HG02885 (cell line): ENCODE measurements at regions not wholly inside any gene's neighbourhood (a gene's known extent, or its start where the extent isn't known, plus 50 kb on each side); places are given as distances from the start of the nearest gene placed in this dataset.

Experiments used
- ATAC-seq: cut with Tn5 transposase; IDR thresholded peaks from one replicate; pipeline ENCODE4 v1.9.1; 2021; ENCODE audit warnings: mild to moderate bottlenecking; ENCODE audit not compliant: unreplicated experiment, poor library complexity

GRCh38 chr1:221396526-221396925, 345.4 kb downstream of the DUSP10 start:
- no peak for ATAC-seq

DNA sequence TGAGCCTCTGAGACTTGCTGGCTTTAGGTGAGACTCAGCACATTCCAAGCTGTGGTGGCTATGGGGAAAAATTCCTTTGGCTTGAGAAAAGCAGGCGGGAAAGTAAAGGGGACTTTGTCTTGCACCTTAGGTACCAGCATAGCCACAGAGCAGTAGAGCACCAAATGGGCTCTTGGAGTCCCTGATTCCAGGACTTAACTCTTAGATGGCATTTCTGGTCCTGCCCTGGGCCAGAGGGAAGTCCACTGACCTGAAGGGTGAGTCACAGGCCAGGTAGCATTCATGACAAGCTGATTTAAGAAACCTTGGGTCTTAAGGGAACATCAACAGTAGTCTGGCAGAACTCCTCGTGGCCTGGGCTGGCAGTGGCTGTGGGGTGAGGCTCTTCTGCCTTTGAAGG, 344.7 kb downstream of the DUSP10 start:
- no peak for ATAC-seq

DNA sequence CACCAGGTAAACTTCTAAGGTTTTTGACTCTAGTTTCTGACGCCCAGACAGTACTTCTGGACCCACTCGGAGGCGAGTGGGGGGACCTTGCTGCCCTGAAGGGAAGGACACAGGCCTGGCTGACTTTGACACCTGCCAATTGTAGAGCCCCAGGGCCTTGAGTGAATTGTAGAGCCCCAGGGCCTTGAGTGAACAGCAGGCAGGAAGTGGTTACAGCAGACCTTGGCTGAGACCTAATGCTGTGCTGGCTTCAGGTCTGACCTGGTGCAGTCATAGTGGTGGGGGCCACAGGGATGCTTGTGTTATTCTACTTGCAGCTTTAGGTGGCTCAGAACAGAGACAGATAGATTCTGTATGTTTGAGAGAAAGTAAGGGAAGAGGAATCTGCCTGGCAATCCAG, 344.3 kb downstream of the DUSP10 start:
- no peak for ATAC-seq

GRCh38 chr1:221405146-221405545, 336.7 kb downstream of the DUSP10 start:
- ATAC-seq = no peak

DNA sequence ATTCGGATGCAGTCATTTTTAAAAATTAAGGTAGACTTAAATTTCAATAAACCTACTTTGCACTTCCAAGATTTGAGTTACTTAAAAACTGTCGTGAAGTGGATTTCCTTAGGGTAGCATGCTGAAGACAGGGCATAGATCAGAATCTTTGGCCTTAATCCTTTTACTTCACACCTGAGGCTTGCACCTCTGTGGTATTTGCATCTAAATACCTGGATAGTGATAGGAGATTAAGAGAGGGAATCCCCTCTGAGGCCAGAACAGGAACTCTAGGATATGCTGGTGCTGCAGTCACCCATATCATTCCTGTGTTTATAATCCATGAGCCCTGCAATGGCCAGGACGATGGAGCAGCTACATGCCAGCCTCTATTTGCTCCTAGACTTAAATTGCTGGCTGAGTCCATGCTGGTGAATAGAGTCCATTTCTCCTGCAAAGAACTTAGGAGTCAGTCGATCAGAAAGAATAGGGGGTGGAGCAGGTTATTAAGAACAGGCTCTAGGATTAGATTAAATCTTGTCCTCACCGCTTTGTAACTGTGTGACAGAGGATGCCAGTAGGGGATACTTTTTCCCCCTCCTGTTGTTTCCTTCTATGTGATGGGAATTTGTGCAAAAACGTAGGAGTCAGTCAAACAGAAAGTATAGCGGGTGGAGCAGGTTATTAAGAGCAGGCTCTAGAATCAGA, 333.6 kb downstream of the DUSP10 start:
- ATAC-seq = no peak

DNA sequence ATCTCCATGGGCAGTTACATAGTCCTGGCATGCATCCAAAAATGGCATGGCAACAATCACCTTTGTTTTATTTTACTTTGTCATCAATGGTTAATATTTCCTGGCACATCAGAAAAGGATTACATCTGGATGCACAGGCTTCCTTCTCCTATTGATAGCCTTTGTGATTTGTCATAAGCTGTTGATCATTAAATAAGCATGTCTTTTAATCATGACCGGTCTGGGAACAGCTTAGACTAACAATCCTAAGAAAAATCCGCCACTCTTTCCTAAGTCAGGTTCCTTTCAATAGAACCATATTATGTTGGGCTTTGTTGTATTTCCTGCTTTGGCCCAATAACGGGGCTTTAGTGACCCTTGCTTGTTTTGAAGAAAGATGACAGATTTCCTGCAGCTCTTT, 330.6 kb downstream of the DUSP10 start:
- ATAC-seq = no peak

- no peak for ATAC-seq
Observed at GRCh38 chr1:221414772-221415539, 326.9 kb downstream of the DUSP10 start.

- ATAC-seq = no peak
Observed at GRCh38 chr1:221415651-221416050, 326.2 kb downstream of the DUSP10 start.

DNA sequence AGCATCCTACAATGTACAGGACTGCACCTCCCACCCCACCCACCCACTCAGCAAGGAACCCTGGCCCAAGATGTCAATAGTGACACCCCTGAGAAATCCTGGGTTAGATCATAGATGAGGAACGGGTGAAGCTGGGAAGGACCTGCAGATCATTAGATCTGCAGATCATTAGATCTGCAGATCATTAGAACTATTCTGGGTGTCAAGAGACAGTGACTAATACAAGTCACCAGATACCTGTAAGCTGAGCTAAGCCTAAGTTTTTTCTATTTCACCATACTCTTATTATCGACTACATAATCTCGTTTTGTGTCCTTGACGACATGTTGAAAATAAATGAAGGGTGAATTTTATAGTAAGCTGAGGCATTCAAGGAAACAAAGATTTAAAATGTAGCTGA, 325.7 kb downstream of the DUSP10 start:
- no peak for ATAC-seq

DNA sequence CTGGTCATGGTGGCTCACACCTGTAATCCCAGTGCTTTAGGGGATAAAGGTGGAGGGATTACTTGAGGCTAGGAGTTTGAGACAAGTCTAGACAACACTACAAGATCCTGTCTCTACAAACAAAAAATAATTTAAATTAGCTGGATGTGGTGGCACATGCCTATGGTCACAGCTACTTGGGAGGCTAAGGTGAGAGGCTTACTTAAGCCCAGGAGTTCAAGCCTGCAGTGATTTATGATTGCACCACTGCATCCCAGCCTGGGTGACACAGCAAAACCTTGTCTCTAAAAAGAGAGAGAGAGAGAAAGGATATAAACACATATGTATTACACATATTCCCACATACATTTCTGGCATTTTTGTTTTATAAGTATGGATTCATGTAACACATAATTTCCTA, 325.2 kb downstream of the DUSP10 start:
- ATAC-seq = no peak

- ATAC-seq = no peak
Observed at GRCh38 chr1:221418346-221418745, 323.5 kb downstream of the DUSP10 start.

DNA sequence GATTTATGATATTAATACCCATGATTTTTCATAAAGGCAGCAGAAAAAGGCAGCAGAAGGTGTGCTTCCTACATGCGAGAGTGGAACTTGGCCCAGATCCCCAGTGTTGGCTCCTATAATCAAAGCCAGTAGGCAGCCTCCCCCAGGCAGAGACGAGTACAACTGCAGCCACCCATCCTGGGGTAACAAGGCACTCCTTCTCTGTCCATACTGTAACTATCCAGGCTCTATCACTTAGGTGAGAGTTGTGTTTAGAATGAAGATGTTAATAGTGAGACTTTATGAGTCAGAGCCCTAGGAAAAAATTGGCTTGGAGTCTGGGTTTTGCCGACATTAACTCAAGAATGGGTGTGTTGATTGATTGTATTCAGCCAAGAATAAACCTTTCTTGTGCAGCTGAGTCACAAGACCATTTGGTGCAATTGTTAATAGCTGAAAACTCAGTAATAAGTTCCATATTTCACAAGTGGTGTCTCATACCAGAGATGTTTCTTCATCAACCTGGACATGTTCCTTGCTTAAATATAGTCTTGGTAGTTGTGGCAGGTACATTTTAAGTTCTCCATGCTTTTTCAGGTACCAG, 322.3 kb downstream of the DUSP10 start:
- no peak for ATAC-seq

GRCh38 chr1:221429264-221429663, 312.6 kb downstream of the DUSP10 start:
- no peak for ATAC-seq

GRCh38 chr1:221430152-221430960, 311.5 kb downstream of the DUSP10 start:
- ATAC-seq = no peak

GRCh38 chr1:221431068-221431651, 310.7 kb downstream of the DUSP10 start:
- ATAC-seq = no peak

GRCh38 chr1:221431961-221432360, 309.9 kb downstream of the DUSP10 start:
- no peak for ATAC-seq

DNA sequence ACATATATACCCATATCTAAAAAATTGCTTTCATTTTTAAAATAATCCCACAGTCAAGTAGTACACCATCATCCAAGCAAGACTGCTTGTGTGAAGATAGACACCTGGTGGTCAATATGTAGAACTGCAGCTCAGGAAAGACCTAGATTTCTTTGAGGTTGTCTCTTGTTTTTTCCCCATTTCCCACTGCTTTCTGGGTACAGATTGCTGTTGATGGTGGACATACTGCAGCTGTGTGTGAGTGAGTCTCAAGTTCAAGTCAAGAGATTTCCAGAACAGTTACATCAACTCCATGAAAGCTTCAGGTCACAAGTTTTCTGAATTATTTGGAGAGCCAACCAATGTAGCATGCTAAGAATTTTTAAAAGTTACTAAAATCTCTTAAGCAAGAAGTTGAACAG, 306.4 kb downstream of the DUSP10 start:
- ATAC-seq = peak; percentile 72

DNA sequence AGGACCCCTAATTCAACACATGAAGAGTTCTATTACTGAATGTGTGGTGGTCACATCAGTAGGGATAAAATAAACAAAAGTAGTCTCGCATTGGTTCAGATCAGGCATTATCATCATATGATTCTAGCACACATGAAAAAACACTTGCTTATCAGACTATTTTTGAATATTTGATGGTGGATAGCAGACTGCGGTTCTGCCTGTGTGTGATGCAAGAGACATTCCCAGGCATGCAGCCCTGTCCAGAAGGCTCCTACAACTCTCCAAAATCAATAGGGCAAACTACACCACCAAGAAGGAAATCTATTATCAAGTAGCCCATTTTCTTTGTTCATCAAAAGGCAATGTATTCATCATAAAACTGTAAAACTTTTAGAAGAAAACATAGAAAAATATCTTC, 304.7 kb downstream of the DUSP10 start:
- no peak for ATAC-seq

DNA sequence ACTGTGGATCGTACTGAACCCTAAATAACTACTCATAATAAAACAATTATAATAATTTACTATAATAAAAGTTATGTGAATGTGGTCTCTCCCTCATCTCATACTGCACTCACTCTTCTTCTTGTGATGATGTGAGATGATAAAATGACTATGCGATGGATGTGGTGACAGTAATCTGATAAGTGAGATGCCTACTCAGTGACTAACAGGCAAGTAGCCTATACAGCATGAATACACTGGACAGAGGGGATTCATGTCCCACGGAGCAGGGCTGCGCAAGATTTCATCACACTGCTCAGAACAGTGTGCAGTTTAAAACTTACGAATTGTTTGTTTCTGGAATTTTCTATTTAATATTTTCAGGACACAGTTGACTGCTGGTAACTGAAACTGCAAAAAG, 304.0 kb downstream of the DUSP10 start:
- ATAC-seq = no peak

- ATAC-seq = peak; percentile 92
Observed at GRCh38 chr1:221439008-221439746, 302.7 kb downstream of the DUSP10 start.
